CD14-positive monocyte (primary cell): ENCODE measurements at regions not wholly inside any gene's neighbourhood (a gene's known extent, or its start where the extent isn't known, plus 50 kb on each side); places are given as distances from the start of the nearest gene placed in this dataset.

Experiments used
- DNase-seq, 3 donors: peaks; one replicate each; pipeline ENCODE4 v3.0.0-alpha.2; 2011 to 2022
- H2AFZ ChIP-seq: 2 replicates; pipeline ENCODE4 v1.6.0; 2012; ENCODE audit warnings: mild to moderate bottlenecking, low read depth, low read length, inconsistent platforms; ENCODE audit not compliant: insufficient read depth, poor library complexity, severe bottlenecking
- H3K27ac ChIP-seq, 2 donors: 1 replicate in 1 of 2; 2 replicates in 1 of 2; pipeline ENCODE4 v1.5.1; 2012 to 2013; ENCODE audit warnings: low read length in 2 of 2, control low read depth in 1 of 2, inconsistent platforms in 1 of 2, low read depth in 1 of 2, mild to moderate bottlenecking in 1 of 2
- H3K27me3 ChIP-seq, 2 donors: one replicate each; pipeline versions ENCODE4 v1.6.0 to v1.6.1; 2011 to 2013; ENCODE audit warnings: low read length in 2 of 2; ENCODE audit not compliant: control insufficient read depth in 2 of 2, insufficient read depth in 2 of 2
- H3K36me3 ChIP-seq, 2 donors: replicated peaks in 1 of 2; 1 replicate in 1 of 2; 2 replicates in 1 of 2; pipeline versions ENCODE4 v1.5.1 to v1.6.1; 2012 to 2013; ENCODE audit warnings: low read length in 2 of 2, control low read depth in 1 of 2, inconsistent platforms in 1 of 2, mild to moderate bottlenecking in 1 of 2; ENCODE audit not compliant: insufficient read depth in 2 of 2, control insufficient read depth in 1 of 2
- H3K4me1 ChIP-seq, 2 donors: 1 replicate in 1 of 2; 2 replicates in 1 of 2; pipeline versions ENCODE4 v1.5.1 to v1.6.1; 2012 to 2013; ENCODE audit warnings: low read length in 2 of 2, control low read depth in 1 of 2, inconsistent platforms in 1 of 2, mild to moderate bottlenecking in 1 of 2, moderate library complexity in 1 of 2; ENCODE audit not compliant: insufficient read depth in 2 of 2, control insufficient read depth in 1 of 2
- H3K4me2 ChIP-seq: replicated peaks from 2 replicates; pipeline ENCODE3; 2012; ENCODE audit warnings: low read length, moderate library complexity, mild to moderate bottlenecking; ENCODE audit not compliant: poor library complexity, severe bottlenecking; ENCODE audit errors: extremely low read depth
- H3K4me3 ChIP-seq, 3 experiments: fragments of 200-600 bp in 1 of 3; sonication (generic) in 1 of 3; replicated peaks in 1 of 3; 1 replicate in 2 of 3; 2 replicates in 1 of 3; pipeline ENCODE4 v1.5.1; 2011 to 2013; ENCODE audit warnings: low read length in 3 of 3, mild to moderate bottlenecking in 3 of 3, control low read depth in 2 of 3, low read depth in 2 of 3, inconsistent platforms in 1 of 3, moderate library complexity in 1 of 3
- H3K79me2 ChIP-seq: 2 replicates; pipeline ENCODE4 v1.6.0; 2012; ENCODE audit warnings: mild to moderate bottlenecking, control low read depth, inconsistent platforms, low read length, moderate library complexity; ENCODE audit not compliant: insufficient read depth
- H3K9ac ChIP-seq: 2 replicates; pipeline ENCODE4 v1.6.0; 2017; ENCODE audit warnings: low read length, mild to moderate bottlenecking; ENCODE audit not compliant: insufficient read depth, poor library complexity, severe bottlenecking
- H3K9me3 ChIP-seq, 2 donors: replicated peaks in 1 of 2; 1 replicate in 1 of 2; 2 replicates in 1 of 2; pipeline versions ENCODE4 v1.5.1 to v1.6.1; 2012 to 2013; ENCODE audit warnings: low read length in 2 of 2, control low read depth in 1 of 2; ENCODE audit not compliant: control insufficient read depth in 1 of 2, insufficient read depth in 1 of 2
- H4K20me1 ChIP-seq: 2 replicates; pipeline ENCODE4 v1.6.0; 2012; ENCODE audit warnings: mild to moderate bottlenecking, low read length, control low read depth, moderate library complexity; ENCODE audit not compliant: insufficient read depth
- H3K27ac Mint-ChIP-seq, 7 donors: one replicate each; pipeline ENCODE4 v1.8.0; 2020; ENCODE audit warnings: mild to moderate bottlenecking in 7 of 7, mixed read lengths in 7 of 7, moderate library complexity in 6 of 7, inconsistent platforms in 2 of 7
- H3K27me3 Mint-ChIP-seq, 3 donors: one replicate each; pipeline ENCODE4 v1.8.0; 2021 to 2022; ENCODE audit warnings: low read depth in 3 of 3, mild to moderate bottlenecking in 3 of 3, mixed read lengths in 3 of 3, moderate library complexity in 3 of 3, inconsistent platforms in 1 of 3
- H3K36me3 Mint-ChIP-seq, 2 donors: one replicate each; pipeline ENCODE4 v1.8.0; 2020; ENCODE audit warnings: mixed read lengths in 2 of 2, inconsistent platforms in 1 of 2, mild to moderate bottlenecking in 1 of 2
- H3K4me1 Mint-ChIP-seq: one replicate; pipeline ENCODE4 v1.8.0; 2020; ENCODE audit warnings: mild to moderate bottlenecking, mixed read lengths
- H3K4me3 Mint-ChIP-seq, 2 donors: one replicate each; pipeline ENCODE4 v1.8.0; 2020; ENCODE audit warnings: mild to moderate bottlenecking in 2 of 2, mixed read lengths in 2 of 2, moderate library complexity in 1 of 2
- H3K9me3 Mint-ChIP-seq, 7 donors: one replicate each; pipeline ENCODE4 v1.8.0; 2020 to 2022; ENCODE audit warnings: mixed read lengths in 7 of 7, mild to moderate bottlenecking in 6 of 7, moderate library complexity in 6 of 7, inconsistent platforms in 2 of 7
- WGBS: methylation state at CpG from one replicate; pipeline ENCODE4 v1.1.5; 2013; ENCODE audit warnings: missing lambda C conversion rate; ENCODE audit not compliant: insufficient coverage; 5-methylcytosine and 5-hydroxymethylcytosine counted together
- intact Hi-C, 2 donors: fragments of 100-400 bp; cut with micrococcal nuclease; formaldehyde crosslinking; loops; one replicate each; pipeline versions ENCODE4 v1.15.0 to v1.15.1; 2023
- TF ChIP-seq, protein P1 (sequence below): fragments of 200-600 bp; IDR thresholded peaks from one replicate; pipeline ENCODE4 v1.8.0; 2022; ENCODE audit warnings: antibody characterized with exemption, mild to moderate bottlenecking

DNA sequence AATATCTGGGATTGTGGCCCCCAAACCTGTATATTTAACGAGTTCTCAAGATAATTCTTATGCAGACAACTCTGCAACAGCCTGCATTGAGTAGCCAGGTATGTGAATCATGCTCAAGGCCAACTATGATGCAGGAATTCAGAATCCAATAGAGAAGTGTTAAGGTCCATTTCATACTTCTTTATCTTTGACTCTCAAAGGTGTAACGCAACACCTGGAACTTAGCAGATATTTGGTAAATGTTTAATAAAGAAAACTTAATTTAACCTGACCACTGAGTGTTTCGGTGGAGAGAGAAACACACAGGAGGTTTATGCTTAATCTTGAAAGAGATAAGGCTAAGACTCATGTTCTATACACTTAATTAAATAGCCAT lies 156.5 kb upstream of the PLEKHG7 start:
- TF ChIP-seq, protein P1, sequence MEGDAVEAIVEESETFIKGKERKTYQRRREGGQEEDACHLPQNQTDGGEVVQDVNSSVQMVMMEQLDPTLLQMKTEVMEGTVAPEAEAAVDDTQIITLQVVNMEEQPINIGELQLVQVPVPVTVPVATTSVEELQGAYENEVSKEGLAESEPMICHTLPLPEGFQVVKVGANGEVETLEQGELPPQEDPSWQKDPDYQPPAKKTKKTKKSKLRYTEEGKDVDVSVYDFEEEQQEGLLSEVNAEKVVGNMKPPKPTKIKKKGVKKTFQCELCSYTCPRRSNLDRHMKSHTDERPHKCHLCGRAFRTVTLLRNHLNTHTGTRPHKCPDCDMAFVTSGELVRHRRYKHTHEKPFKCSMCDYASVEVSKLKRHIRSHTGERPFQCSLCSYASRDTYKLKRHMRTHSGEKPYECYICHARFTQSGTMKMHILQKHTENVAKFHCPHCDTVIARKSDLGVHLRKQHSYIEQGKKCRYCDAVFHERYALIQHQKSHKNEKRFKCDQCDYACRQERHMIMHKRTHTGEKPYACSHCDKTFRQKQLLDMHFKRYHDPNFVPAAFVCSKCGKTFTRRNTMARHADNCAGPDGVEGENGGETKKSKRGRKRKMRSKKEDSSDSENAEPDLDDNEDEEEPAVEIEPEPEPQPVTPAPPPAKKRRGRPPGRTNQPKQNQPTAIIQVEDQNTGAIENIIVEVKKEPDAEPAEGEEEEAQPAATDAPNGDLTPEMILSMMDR: no peak
- H3K27ac ChIP-seq: no peak overlapping the region
- H3K36me3 ChIP-seq: no peaks in the 10 kb centered on the region
- peaks cover 0 to 7% of the 10 kb centered on the region in 2 donors for H3K4me1 ChIP-seq
- no peaks in the 10 kb centered on the region for H3K9me3 ChIP-seq
- Mint-ChIP-seq H3K27ac (no peak overlapping the region), H3K9me3 (peaks cover 0 to 4% (median 0%) of the 10 kb centered on the region in 7 donors), H3K4me1 (peaks cover 15% of the 10 kb centered on the region), H3K4me3 (no peak overlapping the region), H3K27me3 (peaks cover 0 to 1% (median 0%) of the 10 kb centered on the region in 3 donors), H3K36me3 (no peaks in the 10 kb centered on the region)
- no peak for DNase-seq
- no peak overlapping the region for H3K4me3 ChIP-seq
- WGBS: 100% methylated on average over 1 of the region's 3 CpGs
- no peaks in the 10 kb centered on the region for H4K20me1 ChIP-seq
- no peaks in the 10 kb centered on the region for H3K27me3 ChIP-seq
- intact Hi-C loops: no loop called here
- no peak overlapping the region for H2AFZ ChIP-seq
- no peak overlapping the region for H3K4me2 ChIP-seq
- no peak overlapping the region for H3K9ac ChIP-seq
- no peaks in the 10 kb centered on the region for H3K79me2 ChIP-seq

DNA sequence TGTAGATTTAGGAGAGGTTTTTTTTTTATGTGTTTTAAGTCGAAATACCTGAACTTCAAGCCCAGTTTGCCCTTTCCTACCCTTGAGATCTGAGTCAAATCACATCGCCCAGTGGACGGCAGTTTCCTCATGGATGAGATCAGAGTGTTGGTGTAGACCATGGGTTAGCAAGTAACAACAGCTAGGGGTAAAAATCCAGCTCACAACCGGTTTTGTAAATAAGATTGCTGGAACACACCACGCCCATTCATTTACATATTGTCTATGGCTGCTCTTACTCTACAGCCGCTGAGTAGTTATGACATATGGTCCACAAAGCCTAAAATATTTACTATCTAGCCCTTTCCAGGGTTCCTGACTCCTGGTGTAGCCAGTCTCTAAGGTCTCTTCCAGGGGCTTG lies 158.5 kb upstream of the PLEKHG7 start:
- WGBS: 100% methylated on average over 1 of the region's 6 CpGs
- no peaks in the 10 kb centered on the region for H3K36me3 Mint-ChIP-seq
- no peak overlapping the region for H3K4me2 ChIP-seq
- H3K4me3 ChIP-seq: no peak overlapping the region
- H3K27ac ChIP-seq: no peak overlapping the region
- H3K27ac Mint-ChIP-seq: no peak overlapping the region
- H4K20me1 ChIP-seq: no peaks in the 10 kb centered on the region
- H3K79me2 ChIP-seq: no peaks in the 10 kb centered on the region
- H3K9ac ChIP-seq: no peak overlapping the region
- peaks cover 15 to 19% of the 10 kb centered on the region in 2 donors for H3K4me1 ChIP-seq
- H3K27me3 ChIP-seq: no peaks in the 10 kb centered on the region
- H3K27me3 Mint-ChIP-seq: peaks cover 0 to 1% (median 0%) of the 10 kb centered on the region in 3 donors
- no peak for DNase-seq
- no peak overlapping the region for H3K4me3 Mint-ChIP-seq
- peaks cover 0 to 3% (median 0%) of the 10 kb centered on the region in 7 donors for H3K9me3 Mint-ChIP-seq
- intact Hi-C loops: no loop called here
- H2AFZ ChIP-seq: peak overlapping the region; percentile 38
- TF ChIP-seq, protein P1: no peak
- no peaks in the 10 kb centered on the region for H3K36me3 ChIP-seq
- H3K9me3 ChIP-seq: no peaks in the 10 kb centered on the region
- peaks cover 33% of the 10 kb centered on the region for H3K4me1 Mint-ChIP-seq
